Spinal cord (tissue), 9 donors: ENCODE measurements at regions not wholly inside any gene's neighbourhood (a gene's known extent, or its start where the extent isn't known, plus 50 kb on each side); places are given as distances from the start of the nearest gene placed in this dataset.

Source experiments
- DNase-seq, 6 donors: peaks; one replicate each; pipeline versions ENCODE4 v3.0.0 to v3.0.0-alpha.2; 2013 to 2015; ENCODE audit warnings: low spot score in 6 of 6, low read depth in 4 of 6
- H3K27ac ChIP-seq: one replicate; pipeline ENCODE4 v1.5.1; 2013; ENCODE audit warnings: low read depth, low read length, control low read depth
- H3K27me3 ChIP-seq: one replicate; pipeline ENCODE4 v1.6.1; 2013; ENCODE audit warnings: low read length; ENCODE audit not compliant: control insufficient read depth, insufficient read depth
- H3K36me3 ChIP-seq: one replicate; pipeline ENCODE4 v1.6.1; 2013; ENCODE audit warnings: low read length; ENCODE audit not compliant: control insufficient read depth, insufficient read depth
- H3K4me1 ChIP-seq: one replicate; pipeline ENCODE4 v1.6.1; 2013; ENCODE audit warnings: low read length; ENCODE audit not compliant: control insufficient read depth, insufficient read depth
- H3K4me3 ChIP-seq: one replicate; pipeline ENCODE4 v1.5.1; 2013; ENCODE audit warnings: low read depth, low read length, control low read depth
- H3K9me3 ChIP-seq: one replicate; pipeline ENCODE4 v1.6.1; 2013; ENCODE audit warnings: low read length; ENCODE audit not compliant: control insufficient read depth, insufficient read depth
- WGBS: methylation state at CpG from one replicate; pipeline ENCODE4 v1.1.5; 2013; ENCODE audit warnings: missing lambda C conversion rate; ENCODE audit not compliant: insufficient coverage; 5-methylcytosine and 5-hydroxymethylcytosine counted together
- donor health status: healthy.

GRCh38 chr19:29383696-29384095 lies 142.1 kb upstream of the VSTM2B start:
- Histone ChIP-seq H3K27ac (no peak overlapping the region), H3K4me1 (peaks cover 32% of the 10 kb centered on the region), H3K9me3 (no peaks in the 10 kb centered on the region), H3K4me3 (no peak overlapping the region), H3K36me3 (no peaks in the 10 kb centered on the region), H3K27me3 (no peaks in the 10 kb centered on the region)
- no peak for DNase-seq
- WGBS = 81% methylated on average over 6 of the region's 6 CpGs

GRCh38 chr19:29384656-29385055 lies 141.1 kb upstream of the VSTM2B start:
- H3K36me3 ChIP-seq = no peaks in the 10 kb centered on the region
- WGBS = 50% methylated on average over 7 of the region's 8 CpGs
- DNase-seq = peak in 1 of 6 donors; percentile 60
- no peaks in the 10 kb centered on the region for H3K9me3 ChIP-seq
- no peaks in the 10 kb centered on the region for H3K27me3 ChIP-seq
- H3K4me1 ChIP-seq = peaks cover 29% of the 10 kb centered on the region
- no peak overlapping the region for H3K27ac ChIP-seq
- no peak overlapping the region for H3K4me3 ChIP-seq

GRCh38 chr19:29385191-29385795 lies 140.5 kb upstream of the VSTM2B start:
- H3K27me3 ChIP-seq = no peaks in the 10 kb centered on the region
- no peaks in the 10 kb centered on the region for H3K9me3 ChIP-seq
- H3K27ac ChIP-seq = no peak overlapping the region
- WGBS = 88% methylated on average over 3 of the region's 13 CpGs
- no peak overlapping the region for H3K4me3 ChIP-seq
- H3K36me3 ChIP-seq = no peaks in the 10 kb centered on the region
- H3K4me1 ChIP-seq = peaks cover 28% of the 10 kb centered on the region
- DNase-seq = no peak

- WGBS = 73% methylated on average over 3 of the region's 5 CpGs
- Histone ChIP-seq H3K4me3 (no peak overlapping the region), H3K27me3 (no peaks in the 10 kb centered on the region), H3K36me3 (no peaks in the 10 kb centered on the region), H3K27ac (no peak overlapping the region), H3K9me3 (peaks cover 3% of the 10 kb centered on the region), H3K4me1 (peaks cover 28% of the 10 kb centered on the region)
- DNase-seq = peak in 1 of 6 donors; percentile 51
Measured at GRCh38 chr19:29386970-29387369, 138.8 kb upstream of the VSTM2B start.

- peaks cover 3% of the 10 kb centered on the region for H3K9me3 ChIP-seq
- H3K36me3 ChIP-seq = no peaks in the 10 kb centered on the region
- peaks cover 24% of the 10 kb centered on the region for H3K4me1 ChIP-seq
- no peak overlapping the region for H3K27ac ChIP-seq
- H3K27me3 ChIP-seq = no peaks in the 10 kb centered on the region
- H3K4me3 ChIP-seq = no peak overlapping the region
- whole genome bisulfite sequencing = 82% methylated on average over 13 of the region's 13 CpGs
- DNase-seq = no peak
Measured at GRCh38 chr19:29387586-29387985, 138.2 kb upstream of the VSTM2B start.

GRCh38 chr19:29389495-29389894 lies 136.3 kb upstream of the VSTM2B start:
- H3K4me3 ChIP-seq = no peak overlapping the region
- no peak overlapping the region for H3K27ac ChIP-seq
- peaks cover 3% of the 10 kb centered on the region for H3K9me3 ChIP-seq
- no peaks in the 10 kb centered on the region for H3K36me3 ChIP-seq
- 33% methylated on average over 3 of the region's 3 CpGs for WGBS
- no peaks in the 10 kb centered on the region for H3K27me3 ChIP-seq
- DNase-seq = peak in 2 of 6 donors; percentile 69 to 71
- peaks cover 22% of the 10 kb centered on the region for H3K4me1 ChIP-seq

- H3K27ac ChIP-seq = no peak overlapping the region
- no peak overlapping the region for H3K4me3 ChIP-seq
- no peaks in the 10 kb centered on the region for H3K36me3 ChIP-seq
- H3K9me3 ChIP-seq = peaks cover 3% of the 10 kb centered on the region
- no peaks in the 10 kb centered on the region for H3K27me3 ChIP-seq
- DNase-seq = no peak
- peaks cover 16% of the 10 kb centered on the region for H3K4me1 ChIP-seq
Measured at GRCh38 chr19:29390742-29391141, 135.1 kb upstream of the VSTM2B start.

GRCh38 chr19:29393915-29394460 lies 131.8 kb upstream of the VSTM2B start:
- no peaks in the 10 kb centered on the region for H3K27me3 ChIP-seq
- peaks cover 3% of the 10 kb centered on the region for H3K9me3 ChIP-seq
- H3K36me3 ChIP-seq = no peaks in the 10 kb centered on the region
- WGBS = 59% methylated on average over 6 of the region's 7 CpGs
- peak in 1 of 6 donors; percentile 80 for DNase-seq
- peaks cover 17% of the 10 kb centered on the region for H3K4me1 ChIP-seq
- no peak overlapping the region for H3K27ac ChIP-seq
- no peak overlapping the region for H3K4me3 ChIP-seq

GRCh38 chr19:29395111-29395733 lies 130.6 kb upstream of the VSTM2B start:
- Histone ChIP-seq H3K27me3 (no peaks in the 10 kb centered on the region), H3K36me3 (no peaks in the 10 kb centered on the region), H3K27ac (no peak overlapping the region), H3K4me1 (peaks cover 17% of the 10 kb centered on the region), H3K4me3 (no peak overlapping the region), H3K9me3 (peaks cover 3% of the 10 kb centered on the region)
- 42% methylated on average over 5 of the region's 13 CpGs for WGBS
- peak in 1 of 6 donors; percentile 51 for DNase-seq
